DND-41 (cell line): ENCODE measurements at regions not wholly inside any gene's neighbourhood (a gene's known extent, or its start where the extent isn't known, plus 50 kb on each side); places are given as distances from the start of the nearest gene placed in this dataset.

ENCODE experiments used
- ATAC-seq: fragments of 200-7000 bp; cut with Tn5 transposase; 3 replicates; pipeline ENCODE4 v1.9.1; 2021; ENCODE audit warnings: low read depth; ENCODE audit not compliant: insufficient read depth
- DNase-seq: peaks from one replicate; pipeline ENCODE4 v3.0.0-alpha.2; 2020
- H2AFZ ChIP-seq: 2 replicates; pipeline ENCODE4 v1.6.0; 2012; ENCODE audit warnings: low read depth, low read length
- H3K27ac ChIP-seq: 2 replicates; pipeline ENCODE4 v1.5.1; 2012; ENCODE audit warnings: low read length, inconsistent platforms
- H3K27me3 ChIP-seq: fragments of 200-600 bp; sonication (generic); 2 replicates; pipeline ENCODE4 v1.6.0; 2012; ENCODE audit warnings: low read length, mild to moderate bottlenecking, inconsistent platforms; ENCODE audit not compliant: insufficient read depth, poor library complexity
- H3K36me3 ChIP-seq: 2 replicates; pipeline ENCODE4 v1.5.1; 2012; ENCODE audit warnings: low read length, inconsistent platforms; ENCODE audit not compliant: insufficient read depth
- H3K4me1 ChIP-seq: 2 replicates; pipeline ENCODE4 v1.5.1; 2012; ENCODE audit warnings: mild to moderate bottlenecking, low read length; ENCODE audit not compliant: insufficient read depth
- H3K4me2 ChIP-seq: 2 replicates; pipeline ENCODE4 v1.6.0; 2012; ENCODE audit warnings: mild to moderate bottlenecking, moderate library complexity, low read length, inconsistent platforms; ENCODE audit not compliant: insufficient read depth
- H3K4me3 ChIP-seq, 2 experiments: fragments of 200-600 bp in 1 of 2; shearing (Covaris generic) in 1 of 2; 2 replicates each; pipeline ENCODE4 v1.5.1; 2012 to 2016; ENCODE audit warnings: inconsistent platforms in 2 of 2, low read length in 2 of 2, mild to moderate bottlenecking in 2 of 2, low read depth in 1 of 2, moderate library complexity in 1 of 2
- H3K79me2 ChIP-seq: 2 replicates; pipeline ENCODE4 v1.6.0; 2012; ENCODE audit warnings: low read length, inconsistent platforms; ENCODE audit not compliant: insufficient read depth
- H3K9ac ChIP-seq: 2 replicates; pipeline ENCODE4 v1.6.0; 2012; ENCODE audit warnings: low read depth, mild to moderate bottlenecking, inconsistent platforms, low read length, moderate library complexity
- H3K9me3 ChIP-seq: 2 replicates; pipeline ENCODE4 v1.5.1; 2012; ENCODE audit warnings: low read length, moderate library complexity, mild to moderate bottlenecking, inconsistent platforms; ENCODE audit not compliant: insufficient read depth, severe bottlenecking
- H4K20me1 ChIP-seq: 2 replicates; pipeline ENCODE4 v1.6.0; 2012; ENCODE audit warnings: low read length; ENCODE audit not compliant: insufficient read depth
- EZH2 ChIP-seq: IDR thresholded peaks from 3 replicates; pipeline ENCODE4 v1.6.1; 2012; ENCODE audit warnings: borderline replicate concordance, low read depth, mild to moderate bottlenecking, moderate library complexity, low read length, inconsistent platforms; ENCODE audit not compliant: severe bottlenecking
- TF ChIP-seq, protein P1 (sequence below): IDR thresholded peaks from 2 replicates; pipeline ENCODE4 v1.5.1; 2012; ENCODE audit warnings: borderline replicate concordance, low read length, moderate library complexity, mild to moderate bottlenecking; ENCODE audit not compliant: poor library complexity, severe bottlenecking; ENCODE audit errors: extremely low read depth

GRCh38 chr12:11524446-11524845 is 125.0 kb upstream of the ETV6 start:
- no peak for TF ChIP-seq EZH2
- TF ChIP-seq, protein P1, sequence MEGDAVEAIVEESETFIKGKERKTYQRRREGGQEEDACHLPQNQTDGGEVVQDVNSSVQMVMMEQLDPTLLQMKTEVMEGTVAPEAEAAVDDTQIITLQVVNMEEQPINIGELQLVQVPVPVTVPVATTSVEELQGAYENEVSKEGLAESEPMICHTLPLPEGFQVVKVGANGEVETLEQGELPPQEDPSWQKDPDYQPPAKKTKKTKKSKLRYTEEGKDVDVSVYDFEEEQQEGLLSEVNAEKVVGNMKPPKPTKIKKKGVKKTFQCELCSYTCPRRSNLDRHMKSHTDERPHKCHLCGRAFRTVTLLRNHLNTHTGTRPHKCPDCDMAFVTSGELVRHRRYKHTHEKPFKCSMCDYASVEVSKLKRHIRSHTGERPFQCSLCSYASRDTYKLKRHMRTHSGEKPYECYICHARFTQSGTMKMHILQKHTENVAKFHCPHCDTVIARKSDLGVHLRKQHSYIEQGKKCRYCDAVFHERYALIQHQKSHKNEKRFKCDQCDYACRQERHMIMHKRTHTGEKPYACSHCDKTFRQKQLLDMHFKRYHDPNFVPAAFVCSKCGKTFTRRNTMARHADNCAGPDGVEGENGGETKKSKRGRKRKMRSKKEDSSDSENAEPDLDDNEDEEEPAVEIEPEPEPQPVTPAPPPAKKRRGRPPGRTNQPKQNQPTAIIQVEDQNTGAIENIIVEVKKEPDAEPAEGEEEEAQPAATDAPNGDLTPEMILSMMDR, result no peak
- no peaks in the 10 kb centered on the region for H3K79me2 ChIP-seq
- H2AFZ ChIP-seq, result no peak overlapping the region

GRCh38 chr12:11534064-11534463 is 115.4 kb upstream of the ETV6 start:
- TF ChIP-seq EZH2, result no peak
- TF ChIP-seq, protein P1, result no peak
- no peak for ATAC-seq

More at GRCh38 chr12:11524446-11524845, 125.0 kb upstream of the ETV6 start:
- no peak for DNase-seq
- Histone ChIP-seq H3K9ac (no peak overlapping the region), H3K36me3 (no peaks in the 10 kb centered on the region), H3K9me3 (no peaks in the 10 kb centered on the region), H3K27ac (no peak overlapping the region), H4K20me1 (no peaks in the 10 kb centered on the region), H3K27me3 (no peaks in the 10 kb centered on the region), H3K4me2 (no peak overlapping the region), H3K4me3 (no peak overlapping the region), H3K4me1 (no peaks in the 10 kb centered on the region)
- ATAC-seq, result no peak

DNA sequence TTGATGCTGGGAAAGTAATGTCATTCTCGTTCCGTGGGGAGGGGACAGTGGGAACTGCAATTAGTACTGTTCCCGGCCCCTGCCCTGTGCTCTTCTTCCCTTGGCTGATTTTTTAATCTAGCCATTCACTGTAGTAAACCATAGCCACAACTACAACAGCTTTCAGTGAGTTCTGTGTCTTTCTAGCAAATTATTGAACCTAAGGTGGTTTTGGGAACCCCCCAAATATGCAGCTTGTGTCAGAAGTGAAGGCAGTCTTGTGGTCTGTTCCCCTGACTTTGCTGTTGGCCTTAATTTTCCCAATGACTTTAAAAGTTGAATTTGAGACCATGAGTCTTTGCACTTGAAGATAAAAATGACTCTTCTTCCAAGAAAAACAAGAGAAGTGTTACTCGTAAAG is 114.3 kb upstream of the ETV6 start:
- Histone ChIP-seq H4K20me1 (no peaks in the 10 kb centered on the region), H3K4me1 (peaks cover under 1% of the 10 kb centered on the region; the same call in 1 of the 2 replicates), H3K79me2 (no peaks in the 10 kb centered on the region), H3K36me3 (no peaks in the 10 kb centered on the region), H3K27ac (no peak overlapping the region), H3K4me2 (no peak overlapping the region), H3K27me3 (no peaks in the 10 kb centered on the region), H3K4me3 (no peak overlapping the region), H2AFZ (no peak overlapping the region), H3K9me3 (no peaks in the 10 kb centered on the region), H3K9ac (no peak overlapping the region)
- DNase-seq (no peak), ATAC-seq (no peak)
- TF ChIP-seq, protein P1, result no peak
- TF ChIP-seq EZH2, result no peak

More at GRCh38 chr12:11534064-11534463, 115.4 kb upstream of the ETV6 start:
- H3K36me3 ChIP-seq, result no peaks in the 10 kb centered on the region
- H3K27ac ChIP-seq, result no peak overlapping the region
- no peak overlapping the region for H3K4me2 ChIP-seq
- no peak overlapping the region for H2AFZ ChIP-seq
- H3K27me3 ChIP-seq, result no peaks in the 10 kb centered on the region
- DNase-seq, result no peak
- no peak overlapping the region for H3K9ac ChIP-seq
- no peak overlapping the region for H3K4me3 ChIP-seq
- no peaks in the 10 kb centered on the region for H4K20me1 ChIP-seq
- no peaks in the 10 kb centered on the region for H3K9me3 ChIP-seq
- H3K4me1 ChIP-seq, result no peaks in the 10 kb centered on the region
- H3K79me2 ChIP-seq, result no peaks in the 10 kb centered on the region

DNA sequence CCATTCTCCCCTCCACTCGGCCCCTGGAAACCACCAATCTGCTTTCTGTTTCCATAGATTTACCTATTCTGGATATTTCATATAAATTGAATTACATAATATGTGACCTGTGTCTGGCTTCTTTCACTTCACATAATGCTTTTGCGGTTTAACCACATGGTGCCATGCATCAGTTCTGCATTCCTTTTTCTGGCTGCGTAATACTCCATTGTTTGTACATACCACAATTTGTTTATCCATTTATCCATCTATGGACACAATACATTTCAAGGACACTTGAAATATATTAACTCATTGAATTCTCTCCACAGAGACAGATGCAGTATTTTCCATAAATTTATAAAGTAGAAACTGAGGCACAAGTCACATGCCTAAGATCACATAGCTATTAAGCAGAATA is 110.3 kb upstream of the ETV6 start:
- no peaks in the 10 kb centered on the region for H4K20me1 ChIP-seq
- H3K27ac ChIP-seq, result no peak overlapping the region
- H3K4me3 ChIP-seq, result no peak overlapping the region
- H2AFZ ChIP-seq, result no peak overlapping the region
- no peaks in the 10 kb centered on the region for H3K79me2 ChIP-seq
- no peak overlapping the region for H3K9ac ChIP-seq
- H3K4me1 ChIP-seq, result peaks cover 27% of the 10 kb centered on the region
- ATAC-seq (no peak), DNase-seq (no peak)
- H3K27me3 ChIP-seq, result no peaks in the 10 kb centered on the region
- no peak for TF ChIP-seq EZH2
- TF ChIP-seq, protein P1, result no peak
- H3K4me2 ChIP-seq, result no peak overlapping the region
- H3K9me3 ChIP-seq, result no peaks in the 10 kb centered on the region
- H3K36me3 ChIP-seq, result no peaks in the 10 kb centered on the region
